ENCODE measurements at regions not wholly inside any gene's neighbourhood (a gene's known extent, or its start where the extent isn't known, plus 50 kb on each side); places are given as distances from the start of the nearest gene placed in this dataset.

- Histone ChIP-seq H3K36me3 (ENCODE audit: insufficient read depth, low read depth, low read length) (no peaks in the 10 kb centered on the region), H3K4me3 (ENCODE audit: low read length) (no peak overlapping the region), H3K27me3 (ENCODE audit: insufficient read depth, low read length) (no peaks in the 10 kb centered on the region), H3K9ac (ENCODE audit: low read depth, low read length) (no peak overlapping the region), H3K27ac (ENCODE audit: low read length) (no peak overlapping the region), H3K4me1 (ENCODE audit: insufficient read depth, low read length) (peaks cover 13% of the 10 kb centered on the region), H3K9me3 (ENCODE audit: insufficient read depth, low read depth, low read length) (no peaks in the 10 kb centered on the region; the same call in 1 of the 2 replicates)
Observed at GRCh38 chr2:105584435-105585010, 160.2 kb upstream of the NCK2 start.

GRCh38 chr2:105582952-105583660 is 161.6 kb upstream of the NCK2 start:
- Histone ChIP-seq H3K4me1 (ENCODE audit: insufficient read depth, low read length) (peaks cover 13% of the 10 kb centered on the region), H3K4me3 (ENCODE audit: low read length) (no peak overlapping the region), H3K9me3 (ENCODE audit: insufficient read depth, low read depth, low read length) (no peaks in the 10 kb centered on the region), H3K36me3 (ENCODE audit: insufficient read depth, low read depth, low read length) (no peaks in the 10 kb centered on the region), H3K27me3 (ENCODE audit: insufficient read depth, low read length) (no peaks in the 10 kb centered on the region), H3K9ac (ENCODE audit: low read depth, low read length) (no peak overlapping the region), H3K27ac (ENCODE audit: low read length) (no peak overlapping the region)

GRCh38 chr2:105581555-105581944 is 163.2 kb upstream of the NCK2 start:
- Histone ChIP-seq H3K9ac (ENCODE audit: low read depth, low read length) (no peak overlapping the region), H3K27ac (ENCODE audit: low read length) (no peak overlapping the region), H3K36me3 (ENCODE audit: insufficient read depth, low read depth, low read length) (no peaks in the 10 kb centered on the region), H3K4me3 (ENCODE audit: low read length) (no peak overlapping the region), H3K27me3 (ENCODE audit: insufficient read depth, low read length) (no peaks in the 10 kb centered on the region), H3K4me1 (ENCODE audit: insufficient read depth, low read length) (peaks cover 15% of the 10 kb centered on the region), H3K9me3 (ENCODE audit: insufficient read depth, low read depth, low read length) (no peaks in the 10 kb centered on the region)

DNA sequence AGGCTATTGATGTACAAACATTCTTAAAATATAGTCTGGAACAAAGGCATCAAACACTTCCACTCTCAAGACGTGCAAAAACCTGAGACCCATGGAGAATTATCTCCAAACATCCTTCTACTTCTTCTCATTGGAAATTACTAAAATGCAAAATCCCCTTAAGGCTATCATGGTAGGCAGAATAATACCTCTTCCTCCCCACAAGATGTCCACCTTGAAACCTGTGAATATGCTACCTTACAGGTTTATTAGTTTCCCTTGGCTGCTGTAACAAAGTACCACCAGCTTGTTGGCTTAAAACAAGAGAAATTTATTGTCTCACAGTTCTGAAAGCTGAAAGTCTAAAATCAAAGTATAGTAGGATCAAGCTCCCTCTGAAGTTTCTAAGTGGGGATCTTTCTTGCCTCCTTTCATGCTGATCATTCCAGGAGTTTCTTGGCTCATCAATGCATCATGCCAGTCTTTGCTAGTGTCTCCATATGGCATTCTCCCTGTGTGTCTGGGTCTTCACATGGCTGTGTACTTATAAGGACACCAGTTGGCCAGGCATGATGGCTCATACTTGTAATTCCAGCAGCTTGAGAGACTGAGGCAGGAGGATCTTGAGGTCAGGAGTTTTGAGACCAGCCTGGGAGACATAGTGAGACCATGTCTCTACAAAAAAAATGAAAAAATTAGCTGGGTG is 163.7 kb upstream of the NCK2 start:
- no peak overlapping the region for H3K9ac ChIP-seq (ENCODE audit: low read depth, low read length)
- no peaks in the 10 kb centered on the region for H3K9me3 ChIP-seq (ENCODE audit: insufficient read depth, low read depth, low read length)
- no peaks in the 10 kb centered on the region for H3K36me3 ChIP-seq (ENCODE audit: insufficient read depth, low read depth, low read length)
- peaks cover 16% of the 10 kb centered on the region for H3K4me1 ChIP-seq (ENCODE audit: insufficient read depth, low read length)
- H3K4me3 ChIP-seq (ENCODE audit: low read length): no peak overlapping the region
- H3K27me3 ChIP-seq (ENCODE audit: insufficient read depth, low read length): no peaks in the 10 kb centered on the region
- H3K27ac ChIP-seq (ENCODE audit: low read length): no peak overlapping the region

DNA sequence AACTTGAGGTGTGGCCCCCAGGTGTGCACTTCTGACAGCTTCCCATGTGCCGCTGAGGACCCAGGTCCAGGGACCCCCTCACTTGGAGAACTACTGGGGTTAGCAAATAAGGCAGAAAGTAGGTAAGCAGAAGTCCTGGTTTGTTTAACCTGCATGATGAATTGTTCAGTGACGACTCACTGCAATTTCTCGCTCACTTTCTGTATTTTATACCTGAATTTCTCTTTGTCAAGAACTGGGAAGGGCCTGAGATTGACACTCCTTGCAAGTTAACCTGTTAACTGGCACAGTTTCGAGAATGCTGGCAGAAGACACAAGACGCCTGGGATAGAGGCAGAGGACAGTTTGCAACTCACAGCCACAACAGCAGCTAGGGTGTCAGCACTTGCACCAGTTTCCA is 164.5 kb upstream of the NCK2 start:
- H3K27me3 ChIP-seq (ENCODE audit: insufficient read depth, low read length): no peaks in the 10 kb centered on the region
- no peak overlapping the region for H3K4me3 ChIP-seq (ENCODE audit: low read length)
- peaks cover 16% of the 10 kb centered on the region for H3K4me1 ChIP-seq (ENCODE audit: insufficient read depth, low read length)
- no peaks in the 10 kb centered on the region for H3K36me3 ChIP-seq (ENCODE audit: insufficient read depth, low read depth, low read length)
- H3K27ac ChIP-seq (ENCODE audit: low read length): no peak overlapping the region
- H3K9me3 ChIP-seq (ENCODE audit: insufficient read depth, low read depth, low read length): no peaks in the 10 kb centered on the region
- H3K9ac ChIP-seq (ENCODE audit: low read depth, low read length): no peak overlapping the region

- Histone ChIP-seq H3K9me3 (ENCODE audit: insufficient read depth, low read depth, low read length) (no peaks in the 10 kb centered on the region), H3K27ac (ENCODE audit: low read length) (no peak overlapping the region), H3K36me3 (ENCODE audit: insufficient read depth, low read depth, low read length) (no peaks in the 10 kb centered on the region), H3K9ac (ENCODE audit: low read depth, low read length) (no peak overlapping the region), H3K4me1 (ENCODE audit: insufficient read depth, low read length) (peaks cover 11% of the 10 kb centered on the region; the same call in 1 of the 2 replicates), H3K4me3 (ENCODE audit: low read length) (no peak overlapping the region), H3K27me3 (ENCODE audit: insufficient read depth, low read length) (no peaks in the 10 kb centered on the region)
Observed at GRCh38 chr2:105578166-105578565, 166.5 kb upstream of the NCK2 start.

GRCh38 chr2:105577762-105578161 is 166.9 kb upstream of the NCK2 start:
- Histone ChIP-seq H3K36me3 (ENCODE audit: insufficient read depth, low read depth, low read length) (no peaks in the 10 kb centered on the region), H3K9me3 (ENCODE audit: insufficient read depth, low read depth, low read length) (no peaks in the 10 kb centered on the region), H3K27ac (ENCODE audit: low read length) (no peak overlapping the region), H3K4me1 (ENCODE audit: insufficient read depth, low read length) (peaks cover 7% of the 10 kb centered on the region; the same call in 1 of the 2 replicates), H3K27me3 (ENCODE audit: insufficient read depth, low read length) (no peaks in the 10 kb centered on the region), H3K9ac (ENCODE audit: low read depth, low read length) (no peak overlapping the region), H3K4me3 (ENCODE audit: low read length) (no peak overlapping the region)

GRCh38 chr2:105576440-105577241 is 168.1 kb upstream of the NCK2 start:
- Histone ChIP-seq H3K4me1 (ENCODE audit: insufficient read depth, low read length) (peaks cover 3% of the 10 kb centered on the region; the same call in 1 of the 2 replicates), H3K9me3 (ENCODE audit: insufficient read depth, low read depth, low read length) (no peaks in the 10 kb centered on the region), H3K27ac (ENCODE audit: low read length) (no peak overlapping the region), H3K4me3 (ENCODE audit: low read length) (no peak overlapping the region), H3K27me3 (ENCODE audit: insufficient read depth, low read length) (no peaks in the 10 kb centered on the region), H3K36me3 (ENCODE audit: insufficient read depth, low read depth, low read length) (no peaks in the 10 kb centered on the region), H3K9ac (ENCODE audit: low read depth, low read length) (peak overlapping the region; percentile 20; the same call in 1 of the 2 replicates)

- Histone ChIP-seq H3K4me1 (ENCODE audit: insufficient read depth, low read length) (peaks cover 3% of the 10 kb centered on the region; the same call in 1 of the 2 replicates), H3K27me3 (ENCODE audit: insufficient read depth, low read length) (no peaks in the 10 kb centered on the region), H3K4me3 (ENCODE audit: low read length) (no peak overlapping the region), H3K36me3 (ENCODE audit: insufficient read depth, low read depth, low read length) (no peaks in the 10 kb centered on the region), H3K9me3 (ENCODE audit: insufficient read depth, low read depth, low read length) (no peaks in the 10 kb centered on the region), H3K9ac (ENCODE audit: low read depth, low read length) (no peak overlapping the region), H3K27ac (ENCODE audit: low read length) (no peak overlapping the region)
Observed at GRCh38 chr2:105576050-105576439, 168.7 kb upstream of the NCK2 start.

DNA sequence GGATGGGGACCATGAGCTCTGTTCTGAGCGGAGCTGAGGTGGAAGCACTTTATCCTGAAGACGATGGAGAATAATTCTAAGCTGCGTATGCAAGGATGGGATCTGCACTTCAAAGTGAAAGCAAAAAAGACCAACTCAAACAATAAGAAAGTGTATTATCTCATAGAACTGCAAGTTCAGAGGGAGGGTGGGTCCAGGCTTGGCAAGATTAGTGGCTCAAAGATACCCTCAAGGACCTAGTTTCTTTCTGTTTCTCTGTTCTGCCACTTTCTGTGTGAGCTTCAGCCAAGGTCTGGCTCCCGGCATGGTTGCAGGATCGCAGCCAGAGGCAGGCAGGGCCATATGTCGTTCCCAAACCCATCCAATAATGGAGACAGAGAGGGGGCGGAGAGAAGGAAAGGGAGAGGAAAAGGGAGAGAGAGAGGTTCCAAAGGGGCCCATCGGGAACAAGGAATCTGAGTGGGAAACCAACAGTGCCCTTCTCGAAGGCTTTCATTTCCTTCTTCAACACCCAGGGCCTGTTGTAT is 169.2 kb upstream of the NCK2 start:
- H3K9ac ChIP-seq (ENCODE audit: low read depth, low read length): no peak overlapping the region
- H3K4me3 ChIP-seq (ENCODE audit: low read length): no peak overlapping the region
- no peak overlapping the region for H3K27ac ChIP-seq (ENCODE audit: low read length)
- peaks cover 3% of the 10 kb centered on the region; the same call in 1 of the 2 replicates for H3K4me1 ChIP-seq (ENCODE audit: insufficient read depth, low read length)
- H3K27me3 ChIP-seq (ENCODE audit: insufficient read depth, low read length): no peaks in the 10 kb centered on the region
- H3K36me3 ChIP-seq (ENCODE audit: insufficient read depth, low read depth, low read length): no peaks in the 10 kb centered on the region
- H3K9me3 ChIP-seq (ENCODE audit: insufficient read depth, low read depth, low read length): no peaks in the 10 kb centered on the region

GRCh38 chr2:105574796-105575344 is 169.8 kb upstream of the NCK2 start:
- H3K36me3 ChIP-seq (ENCODE audit: insufficient read depth, low read depth, low read length): no peaks in the 10 kb centered on the region
- no peaks in the 10 kb centered on the region for H3K9me3 ChIP-seq (ENCODE audit: insufficient read depth, low read depth, low read length)
- no peak overlapping the region for H3K4me3 ChIP-seq (ENCODE audit: low read length)
- H3K4me1 ChIP-seq (ENCODE audit: insufficient read depth, low read length): peaks cover 3% of the 10 kb centered on the region; the same call in 1 of the 2 replicates
- no peaks in the 10 kb centered on the region for H3K27me3 ChIP-seq (ENCODE audit: insufficient read depth, low read length)
- no peak overlapping the region for H3K9ac ChIP-seq (ENCODE audit: low read depth, low read length)
- H3K27ac ChIP-seq (ENCODE audit: low read length): no peak overlapping the region

Measured in iPS-20b (cell line).